IMR-90 (cell line): ENCODE measurements at regions not wholly inside any gene's neighbourhood (a gene's known extent, or its start where the extent isn't known, plus 50 kb on each side); places are given as distances from the start of the nearest gene placed in this dataset.

Source experiments
- ATAC-seq: fragments of 200-7000 bp; cut with Tn5 transposase; 2 replicates; pipeline ENCODE4 v1.9.1; 2020; ENCODE audit warnings: low read depth, mild to moderate bottlenecking, moderate library complexity
- BruUV-seq: library from RNA; stranded (reverse); fragments of 400-500 nt; replicated peaks from 2 replicates; lab custom pipeline; 2021; lab: Mats Ljungman, UMichigan
- CTCF ChIA-PET: fragments of 300-600 bp; formaldehyde crosslinking; extraction: SDS; loops from one replicate; lab custom pipeline; 2021; ENCODE audit warnings: antibody characterized with exemption; lab: Yijun Ruan, JAX
- POLR2A ChIA-PET: fragments of 300-600 bp; sonication (Branson Sonifier 250); formaldehyde crosslinking; loops from one replicate; lab custom pipeline; 2022; ENCODE audit warnings: antibody characterized with exemption; ENCODE audit not compliant: unreplicated experiment; lab: Charles Lee
- DNase-seq: peaks from one replicate; pipeline ENCODE4 v3.0.0; 2013
- H2AFZ ChIP-seq: replicated peaks from 2 replicates; pipeline ENCODE3; 2013; ENCODE audit warnings: low read length, mild to moderate bottlenecking; ENCODE audit not compliant: poor library complexity
- H2AK5ac ChIP-seq: 2 replicates; pipeline ENCODE4 v1.6.1; 2013; ENCODE audit warnings: low read depth, low read length, inconsistent platforms
- H2AK9ac ChIP-seq: replicated peaks from 2 replicates; pipeline ENCODE3; 2013; ENCODE audit warnings: mild to moderate bottlenecking, low read depth, low read length, moderate library complexity; ENCODE audit not compliant: poor library complexity
- H2BK120ac ChIP-seq: 2 replicates; pipeline ENCODE4 v1.6.1; 2013; ENCODE audit warnings: low read depth, low read length, inconsistent platforms
- H2BK15ac ChIP-seq: 3 replicates; pipeline ENCODE4 v1.6.1; 2013; ENCODE audit warnings: low read depth, low read length, inconsistent platforms
- H2BK20ac ChIP-seq: 2 replicates; pipeline ENCODE4 v1.6.1; 2013; ENCODE audit warnings: low read depth, mild to moderate bottlenecking, inconsistent platforms, low read length, moderate library complexity
- H2BK5ac ChIP-seq: 2 replicates; pipeline ENCODE4 v1.6.1; 2013; ENCODE audit warnings: mild to moderate bottlenecking, low read depth, low read length, inconsistent platforms; ENCODE audit not compliant: poor library complexity, severe bottlenecking
- H3K14ac ChIP-seq: replicated peaks from 2 replicates; pipeline ENCODE4 v1.6.1; 2013; ENCODE audit warnings: low read depth, low read length, inconsistent platforms
- H3K18ac ChIP-seq: 2 replicates; pipeline ENCODE4 v1.6.1; 2013; ENCODE audit warnings: low read depth, low read length, control low read depth
- H3K23ac ChIP-seq: 2 replicates; pipeline ENCODE4 v1.6.1; 2013; ENCODE audit warnings: low read depth, low read length, inconsistent platforms
- H3K27ac ChIP-seq: 2 replicates; pipeline ENCODE4 v1.5.1; 2013; ENCODE audit warnings: mild to moderate bottlenecking, control low read depth, low read length; ENCODE audit not compliant: insufficient read depth
- H3K27me3 ChIP-seq: 2 replicates; pipeline ENCODE4 v1.6.1; 2013; ENCODE audit warnings: low read length; ENCODE audit not compliant: control insufficient read depth, insufficient read depth
- H3K36me3 ChIP-seq: 2 replicates; pipeline ENCODE4 v1.6.1; 2013; ENCODE audit warnings: low read length, mixed read lengths; ENCODE audit not compliant: control insufficient read depth, insufficient read depth
- H3K4ac ChIP-seq: 2 replicates; pipeline ENCODE4 v1.6.1; 2013; ENCODE audit warnings: low read depth, low read length, inconsistent platforms
- H3K4me1 ChIP-seq: 2 replicates; pipeline ENCODE4 v1.6.1; 2013; ENCODE audit warnings: low read length, mixed read lengths; ENCODE audit not compliant: control insufficient read depth, insufficient read depth
- H3K4me2 ChIP-seq: 2 replicates; pipeline ENCODE4 v1.6.1; 2013; ENCODE audit warnings: low read depth, mild to moderate bottlenecking, control low read depth, low read length, moderate library complexity
- H3K4me3 ChIP-seq: 2 replicates; pipeline ENCODE4 v1.5.1; 2013; ENCODE audit warnings: low read depth, mild to moderate bottlenecking, control low read depth, low read length, moderate library complexity; ENCODE audit not compliant: insufficient read depth
- H3K56ac ChIP-seq: 2 replicates; pipeline ENCODE4 v1.6.1; 2013; ENCODE audit warnings: low read length, inconsistent platforms; ENCODE audit not compliant: insufficient read depth; ENCODE audit errors: extremely low read depth
- H3K79me1 ChIP-seq, 2 experiments: 2 replicates each; pipeline ENCODE4 v1.6.1; 2013; ENCODE audit warnings: low read length in 2 of 2, inconsistent platforms in 1 of 2, low read depth in 1 of 2
- H3K9ac ChIP-seq: 2 replicates; pipeline ENCODE4 v1.6.1; 2013; ENCODE audit warnings: low read depth, low read length, control low read depth
- H3K9me1 ChIP-seq: 2 replicates; pipeline ENCODE4 v1.6.1; 2013; ENCODE audit warnings: low read length, inconsistent platforms; ENCODE audit not compliant: insufficient read depth
- H3K9me3 ChIP-seq: 2 replicates; pipeline ENCODE4 v1.6.1; 2013; ENCODE audit warnings: low read length; ENCODE audit not compliant: control insufficient read depth, insufficient read depth
- H4K20me1 ChIP-seq: 2 replicates; pipeline ENCODE4 v1.6.1; 2013; ENCODE audit warnings: low read length, inconsistent platforms; ENCODE audit not compliant: insufficient read depth
- H4K5ac ChIP-seq: 2 replicates; pipeline ENCODE4 v1.6.1; 2013; ENCODE audit warnings: mild to moderate bottlenecking, low read depth, low read length, control low read depth
- H4K8ac ChIP-seq, 2 experiments: 2 replicates each; pipeline ENCODE4 v1.6.1; 2013; ENCODE audit warnings: low read depth in 2 of 2, low read length in 2 of 2, control low read depth in 1 of 2, inconsistent platforms in 1 of 2
- H4K91ac ChIP-seq: 2 replicates; pipeline ENCODE4 v1.6.1; 2013; ENCODE audit warnings: low read depth, low read length, inconsistent platforms; ENCODE audit not compliant: insufficient read depth
- BHLHE40 ChIP-seq: fragments of 150-350 bp; IDR thresholded peaks from 2 replicates; pipeline ENCODE4 v1.6.1; 2016; ENCODE audit warnings: mild to moderate bottlenecking, low read depth, low read length
- ELK1 ChIP-seq: fragments of 150-350 bp; IDR thresholded peaks from 2 replicates; pipeline ENCODE4 v1.6.1; 2016; ENCODE audit warnings: low read depth, mild to moderate bottlenecking, low read length, moderate library complexity, borderline replicate concordance
- MAFK ChIP-seq: IDR thresholded peaks from 2 replicates; pipeline ENCODE4 v1.6.1; 2012; ENCODE audit warnings: low read depth, low read length, improper control_type of control experiment
- MAZ ChIP-seq: IDR thresholded peaks from 2 replicates; pipeline ENCODE4 v1.6.1; 2012; ENCODE audit warnings: low read depth, mild to moderate bottlenecking, low read length, improper control_type of control experiment, moderate library complexity, borderline replicate concordance
- POLR2A ChIP-seq: IDR thresholded peaks from 2 replicates; pipeline ENCODE4 v1.6.1; 2012; ENCODE audit warnings: mild to moderate bottlenecking, low read depth, low read length
- RAD21 ChIP-seq: IDR thresholded peaks from 2 replicates; pipeline ENCODE4 v1.6.1; 2012; ENCODE audit warnings: low read length, improper control_type of control experiment
- USF2 ChIP-seq: fragments of 150-350 bp; IDR thresholded peaks from 2 replicates; pipeline ENCODE4 v1.6.1; 2017; ENCODE audit warnings: mild to moderate bottlenecking, antibody characterized with exemption, low read length, low read depth
- WGBS, 2 experiments: methylation state at CpG; one replicate each; pipeline versions ENCODE4 v1.1.5 to v1.1.7; 2013; ENCODE audit warnings: missing lambda C conversion rate in 2 of 2; ENCODE audit not compliant: insufficient read length in 1 of 2; ENCODE audit errors: extremely low coverage in 2 of 2; 5-methylcytosine and 5-hydroxymethylcytosine counted together
- dilution Hi-C: fragments of 300-500 bp; cut with HindIII; formaldehyde crosslinking; loops from one replicate; pipeline ENCODE4 v1.14.3; 2018; ENCODE audit warnings: low sequenced_read_pairs; ENCODE audit not compliant: unreplicated experiment
- in situ Hi-C: fragments of 300-500 bp; cut with MboI; formaldehyde crosslinking; loops from 3 replicates; pipeline ENCODE4 v1.14.3; 2019; ENCODE audit warnings: low sequenced_read_pairs, inconsistent platforms, mixed read lengths
- intact Hi-C: fragments of 100-400 bp; cut with micrococcal nuclease; formaldehyde crosslinking; loops from 2 replicates; pipeline ENCODE4 v1.10.0; 2022
- TF ChIP-seq, protein P1 (sequence below): conservative IDR thresholded peaks from 2 replicates; pipeline ENCODE4 v1.5.1; 2012; ENCODE audit warnings: mild to moderate bottlenecking, low read depth, low read length, improper control_type of control experiment

- Histone ChIP-seq H3K4me1 (no peaks in the 10 kb centered on the region), H3K56ac (no peak overlapping the region), H2AFZ (no peak overlapping the region), H4K91ac (no peak overlapping the region), H3K18ac (no peak overlapping the region), H3K23ac (no peak overlapping the region), H3K9me3 (peaks cover 3% of the 10 kb centered on the region), H3K79me1 (no peaks in the 10 kb centered on the region), H3K14ac (no peak overlapping the region), H2BK120ac (no peak overlapping the region), H4K8ac (no peak overlapping the region), H3K27ac (no peak overlapping the region), H2AK9ac (no peak overlapping the region), H3K4ac (no peak overlapping the region), H3K36me3 (no peaks in the 10 kb centered on the region), H3K27me3 (no peaks in the 10 kb centered on the region), H4K20me1 (no peaks in the 10 kb centered on the region), H3K4me3 (no peak overlapping the region), H2AK5ac (no peak overlapping the region), H4K5ac (no peak overlapping the region), H3K4me2 (no peak overlapping the region), H2BK15ac (no peak overlapping the region), H3K9me1 (no peaks in the 10 kb centered on the region), H2BK5ac (no peak overlapping the region), H3K9ac (no peak overlapping the region), H2BK20ac (no peak overlapping the region)
- ChIA-PET POLR2A (no interaction called here), CTCF (no interaction called here)
- intact Hi-C loops (no loop called here), dilution Hi-C loops (no loop called here), in situ Hi-C loops (no loop called here)
- BruUV-seq: no TSS peak
- no peak for DNase-seq
- TF ChIP-seq, protein P1, sequence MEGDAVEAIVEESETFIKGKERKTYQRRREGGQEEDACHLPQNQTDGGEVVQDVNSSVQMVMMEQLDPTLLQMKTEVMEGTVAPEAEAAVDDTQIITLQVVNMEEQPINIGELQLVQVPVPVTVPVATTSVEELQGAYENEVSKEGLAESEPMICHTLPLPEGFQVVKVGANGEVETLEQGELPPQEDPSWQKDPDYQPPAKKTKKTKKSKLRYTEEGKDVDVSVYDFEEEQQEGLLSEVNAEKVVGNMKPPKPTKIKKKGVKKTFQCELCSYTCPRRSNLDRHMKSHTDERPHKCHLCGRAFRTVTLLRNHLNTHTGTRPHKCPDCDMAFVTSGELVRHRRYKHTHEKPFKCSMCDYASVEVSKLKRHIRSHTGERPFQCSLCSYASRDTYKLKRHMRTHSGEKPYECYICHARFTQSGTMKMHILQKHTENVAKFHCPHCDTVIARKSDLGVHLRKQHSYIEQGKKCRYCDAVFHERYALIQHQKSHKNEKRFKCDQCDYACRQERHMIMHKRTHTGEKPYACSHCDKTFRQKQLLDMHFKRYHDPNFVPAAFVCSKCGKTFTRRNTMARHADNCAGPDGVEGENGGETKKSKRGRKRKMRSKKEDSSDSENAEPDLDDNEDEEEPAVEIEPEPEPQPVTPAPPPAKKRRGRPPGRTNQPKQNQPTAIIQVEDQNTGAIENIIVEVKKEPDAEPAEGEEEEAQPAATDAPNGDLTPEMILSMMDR: no peak
- TF ChIP-seq ELK1 (no peak), MAZ (no peak), RAD21 (no peak), MAFK (no peak), USF2 (no peak), POLR2A (no peak), BHLHE40 (no peak)
- no CpG with 5 or more reads among the region's 2 CpGs for WGBS, 2 experiments
- no peak for ATAC-seq
Measured at GRCh38 chr18:38563396-38563980, 997.9 kb upstream of the CELF4 start.
